ENCODE measurements at regions not wholly inside any gene's neighbourhood (a gene's known extent, or its start where the extent isn't known, plus 50 kb on each side); places are given as distances from the start of the nearest gene placed in this dataset.

GRCh38 chr4:71210823-71211222 is 128.0 kb upstream of the SLC4A4 start:
- Histone ChIP-seq H3K9ac (ENCODE audit: control insufficient read depth, insufficient read depth, low read length) (no peak overlapping the region), H3K9me3 (replicated peaks; ENCODE audit: control insufficient read depth, insufficient read depth, low read length) (no peaks in the 10 kb centered on the region), H3K27ac (ENCODE audit: control insufficient read depth, insufficient read depth) (no peak overlapping the region), H4K20me1 (ENCODE audit: control insufficient read depth, insufficient read depth) (no peaks in the 10 kb centered on the region), H2AFZ (ENCODE audit: control insufficient read depth, low read depth, low read length) (no peak overlapping the region), H3K4me2 (ENCODE audit: control insufficient read depth, insufficient read depth) (no peak overlapping the region), H3K36me3 (ENCODE audit: control insufficient read depth in 2 of 2, insufficient read depth in 2 of 2, low read length in 1 of 2) (no peaks in the 10 kb centered on the region), H3K27me3 (replicated peaks in 1 of 2; ENCODE audit: control insufficient read depth in 2 of 2, insufficient read depth in 2 of 2, low read length in 1 of 2) (no peaks in the 10 kb centered on the region; a peak in 1 of 4 replicates), H3K4me1 (ENCODE audit: control insufficient read depth, insufficient read depth, low read length) (no peaks in the 10 kb centered on the region), H3K4me3 (no peak overlapping the region), H3K79me2 (ENCODE audit: control insufficient read depth, insufficient read depth, low read length) (no peaks in the 10 kb centered on the region)
- intact Hi-C loops (cut with micrococcal nuclease; ENCODE audit: unreplicated experiment) (no loop called here), in situ Hi-C loops (cut with MboI) (no loop called here)
- ChIA-PET RAD21 (ENCODE audit: unreplicated experiment) (no interaction called here), CTCF (interaction anchor here (1.1 kb wide), 1 partner anchor 26 kb away, joined by 3 read pairs; no protein-coding TSS in a partner anchor), SMC1A (ENCODE audit: uncharacterized antibody, unreplicated experiment) (interaction anchor here (1.2 kb wide), 1 partner anchor 28 kb away, joined by 3 read pairs; no protein-coding TSS in a partner anchor), POLR2A (no interaction called here)
- DNase-seq (ENCODE audit: low read depth, low spot score) (no peak), ATAC-seq (no peak), FAIRE-seq (no peak)
- no TSS peak for BruUV-seq (replicated peaks)
- TF ChIP-seq NBN (IDR thresholded peaks at IDR 0.05): no peak
- TF ChIP-seq ZNF687 (IDR thresholded peaks at IDR 0.05): no peak
- no peak for TF ChIP-seq NFXL1 (IDR thresholded peaks at IDR 0.05; ENCODE audit: borderline replicate concordance)
- TF ChIP-seq GABPA (IDR thresholded peaks at IDR 0.05; ENCODE audit: low read depth): no peak
- no peak for TF ChIP-seq NFIC (IDR thresholded peaks at IDR 0.05; ENCODE audit: low read depth, low read length)
- TF ChIP-seq IRF5 (IDR thresholded peaks at IDR 0.05; ENCODE audit: borderline replicate concordance): no peak
- TF ChIP-seq CUX1 (IDR thresholded peaks at IDR 0.05; ENCODE audit: insufficient replicate concordance, low read depth, low read length): no peak
- TF ChIP-seq ATF7 (IDR thresholded peaks at IDR 0.05; ENCODE audit: low read depth): no peak
- no peak for TF ChIP-seq TCF3 (IDR thresholded peaks at IDR 0.05; ENCODE audit: borderline replicate concordance, insufficient read depth, low read depth, low read length)
- 13% methylated on average over 3 of the region's 3 CpGs for WGBS (ENCODE audit: insufficient coverage, insufficient replicate concordance, low lambda C conversion rate, missing lambda C conversion rate)
